GM08714 (cell line): ENCODE measurements at regions not wholly inside any gene's neighbourhood (a gene's known extent, or its start where the extent isn't known, plus 50 kb on each side); places are given as distances from the start of the nearest gene placed in this dataset.

Experiments used
- H3K4me3 ChIP-seq: fragments of 200-500 bp; sonication (Bioruptor generic); 2 replicates; pipeline ENCODE4 v1.5.1; 2014; ENCODE audit warnings: mild to moderate bottlenecking, low read length, inconsistent platforms
- ZNF274 ChIP-seq: IDR thresholded peaks from 2 replicates; pipeline ENCODE4 v1.6.1; 2012; ENCODE audit warnings: mild to moderate bottlenecking, low read depth, low read length

- TF ChIP-seq ZNF274 = no peak
- no peak overlapping the region for H3K4me3 ChIP-seq
Observed at GRCh38 chr14:81963846-81964245, 430.2 kb upstream of the SEL1L start.

GRCh38 chr14:81970307-81970706, 436.7 kb upstream of the SEL1L start:
- no peak for TF ChIP-seq ZNF274
- H3K4me3 ChIP-seq = no peak overlapping the region

GRCh38 chr14:81971911-81972310, 438.3 kb upstream of the SEL1L start:
- no peak for TF ChIP-seq ZNF274
- no peak overlapping the region for H3K4me3 ChIP-seq

- no peak overlapping the region for H3K4me3 ChIP-seq
- no peak for TF ChIP-seq ZNF274
Observed at GRCh38 chr14:81972601-81973000, 438.9 kb upstream of the SEL1L start.

GRCh38 chr14:81974543-81974942, 440.9 kb upstream of the SEL1L start:
- no peak for TF ChIP-seq ZNF274
- H3K4me3 ChIP-seq = no peak overlapping the region

GRCh38 chr14:81980601-81981306, 447.1 kb upstream of the SEL1L start:
- no peak for TF ChIP-seq ZNF274
- no peak overlapping the region for H3K4me3 ChIP-seq

GRCh38 chr14:81981307-81981675, 447.6 kb upstream of the SEL1L start:
- no peak overlapping the region for H3K4me3 ChIP-seq
- no peak for TF ChIP-seq ZNF274

- TF ChIP-seq ZNF274 = no peak
Observed at GRCh38 chr14:81982046-81982445, 448.4 kb upstream of the SEL1L start.

GRCh38 chr14:81986005-81986404, 452.4 kb upstream of the SEL1L start:
- H3K4me3 ChIP-seq = no peak overlapping the region
- no peak for TF ChIP-seq ZNF274

More at GRCh38 chr14:81982046-81982445, 448.4 kb upstream of the SEL1L start:
- H3K4me3 ChIP-seq = no peak overlapping the region

- H3K4me3 ChIP-seq = no peak overlapping the region
- TF ChIP-seq ZNF274 = no peak
Observed at GRCh38 chr14:81989211-81989610, 455.6 kb upstream of the SEL1L start.

GRCh38 chr14:81990312-81990761, 456.7 kb upstream of the SEL1L start:
- no peak overlapping the region for H3K4me3 ChIP-seq
- no peak for TF ChIP-seq ZNF274

- H3K4me3 ChIP-seq = no peak overlapping the region
- no peak for TF ChIP-seq ZNF274
Observed at GRCh38 chr14:81991998-81992397, 458.3 kb upstream of the SEL1L start.

GRCh38 chr14:81993432-81993831, 459.8 kb upstream of the SEL1L start:
- H3K4me3 ChIP-seq = no peak overlapping the region
- TF ChIP-seq ZNF274 = no peak

- H3K4me3 ChIP-seq = no peak overlapping the region
- no peak for TF ChIP-seq ZNF274
Observed at GRCh38 chr14:82003426-82003825, 469.8 kb upstream of the SEL1L start.

- H3K4me3 ChIP-seq = no peak overlapping the region
- no peak for TF ChIP-seq ZNF274
Observed at GRCh38 chr14:82009076-82009475, 475.4 kb upstream of the SEL1L start.

- no peak overlapping the region for H3K4me3 ChIP-seq
- TF ChIP-seq ZNF274 = no peak
Observed at GRCh38 chr14:82009993-82010392, 476.3 kb upstream of the SEL1L start.

- no peak for TF ChIP-seq ZNF274
- no peak overlapping the region for H3K4me3 ChIP-seq
Observed at GRCh38 chr14:82011460-82011859, 477.8 kb upstream of the SEL1L start.
